ENCODE measurements at regions not wholly inside any gene's neighbourhood (a gene's known extent, or its start where the extent isn't known, plus 50 kb on each side); places are given as distances from the start of the nearest gene placed in this dataset.

DNA sequence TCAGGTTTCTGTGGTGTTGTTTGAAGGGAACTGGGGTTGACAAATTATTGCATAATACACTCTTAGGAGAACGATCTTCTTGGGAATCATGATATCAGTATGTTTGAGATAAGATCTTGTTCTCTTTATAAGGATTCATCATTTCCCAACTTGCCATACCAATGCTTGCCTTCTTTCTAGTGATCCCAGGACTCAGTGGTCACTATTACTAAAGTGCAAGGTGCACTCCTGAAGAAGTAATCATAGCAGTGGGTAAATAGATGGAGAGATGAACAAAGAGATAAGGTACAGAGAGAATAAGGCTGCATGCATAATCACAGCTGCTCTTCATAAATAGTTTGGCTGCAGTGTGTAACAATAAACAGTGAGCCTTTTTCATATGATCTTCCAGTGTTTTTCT lies 404.0 kb downstream of the DOK5 start:
- TF ChIP-seq, protein P1, sequence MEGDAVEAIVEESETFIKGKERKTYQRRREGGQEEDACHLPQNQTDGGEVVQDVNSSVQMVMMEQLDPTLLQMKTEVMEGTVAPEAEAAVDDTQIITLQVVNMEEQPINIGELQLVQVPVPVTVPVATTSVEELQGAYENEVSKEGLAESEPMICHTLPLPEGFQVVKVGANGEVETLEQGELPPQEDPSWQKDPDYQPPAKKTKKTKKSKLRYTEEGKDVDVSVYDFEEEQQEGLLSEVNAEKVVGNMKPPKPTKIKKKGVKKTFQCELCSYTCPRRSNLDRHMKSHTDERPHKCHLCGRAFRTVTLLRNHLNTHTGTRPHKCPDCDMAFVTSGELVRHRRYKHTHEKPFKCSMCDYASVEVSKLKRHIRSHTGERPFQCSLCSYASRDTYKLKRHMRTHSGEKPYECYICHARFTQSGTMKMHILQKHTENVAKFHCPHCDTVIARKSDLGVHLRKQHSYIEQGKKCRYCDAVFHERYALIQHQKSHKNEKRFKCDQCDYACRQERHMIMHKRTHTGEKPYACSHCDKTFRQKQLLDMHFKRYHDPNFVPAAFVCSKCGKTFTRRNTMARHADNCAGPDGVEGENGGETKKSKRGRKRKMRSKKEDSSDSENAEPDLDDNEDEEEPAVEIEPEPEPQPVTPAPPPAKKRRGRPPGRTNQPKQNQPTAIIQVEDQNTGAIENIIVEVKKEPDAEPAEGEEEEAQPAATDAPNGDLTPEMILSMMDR (IDR thresholded peaks at IDR 0.05) = no peak
- no peak for TF ChIP-seq POLR2A (IDR thresholded peaks at IDR 0.05)
